GM06990 (cell line): ENCODE measurements at regions not wholly inside any gene's neighbourhood (a gene's known extent, or its start where the extent isn't known, plus 50 kb on each side); places are given as distances from the start of the nearest gene placed in this dataset.
A peak's percentile ranks its signal among the peaks of the same experiment; 100 is the strongest.

Experiments
- DNase-seq: peaks from one replicate; pipeline ENCODE4 v3.0.0-alpha.2; 2011; ENCODE audit not compliant: insufficient read length; ENCODE audit errors: extremely low read depth
- H3K27me3 ChIP-seq: replicated peaks from 2 replicates; pipeline ENCODE4 v1.6.0; 2011; ENCODE audit warnings: low read length; ENCODE audit not compliant: control insufficient read depth, insufficient read depth
- H3K36me3 ChIP-seq: 2 replicates; pipeline ENCODE4 v1.5.1; 2011; ENCODE audit warnings: low read length; ENCODE audit not compliant: control insufficient read depth, insufficient read depth
- H3K4me3 ChIP-seq: replicated peaks from 2 replicates; pipeline ENCODE4 v1.5.1; 2011; ENCODE audit warnings: low read depth, mild to moderate bottlenecking, control low read depth, low read length
- TF ChIP-seq, protein P1 (sequence below): IDR thresholded peaks from 2 replicates; pipeline ENCODE4 v1.5.1; 2011; ENCODE audit warnings: low read length, control low read depth, mild to moderate bottlenecking, inconsistent platforms; ENCODE audit not compliant: insufficient read depth, poor library complexity, severe bottlenecking

DNA sequence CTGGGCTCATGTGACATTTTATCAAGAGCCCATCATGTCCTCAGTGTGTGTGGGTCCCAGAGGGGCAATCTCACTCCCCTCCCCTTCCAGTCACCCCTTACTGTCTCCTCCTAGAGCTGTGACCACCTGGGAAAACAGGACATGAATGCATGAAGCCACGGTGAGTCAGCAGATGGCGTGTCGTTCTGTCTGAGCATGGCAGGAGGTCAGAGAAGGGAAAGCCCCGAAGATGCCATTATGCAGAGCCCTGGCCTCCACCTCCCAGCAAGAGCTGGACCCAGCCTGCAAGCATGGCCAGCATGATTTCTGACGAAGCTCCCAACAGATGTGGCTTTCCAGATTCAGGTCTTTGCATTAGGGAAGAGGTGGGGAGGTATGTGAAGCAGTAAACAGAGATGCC lies 118.5 kb downstream of the TLE3 start:
- peak; percentile 64 for DNase-seq
- no peak overlapping the region for H3K4me3 ChIP-seq
- no peaks in the 10 kb centered on the region for H3K36me3 ChIP-seq
- TF ChIP-seq, protein P1, sequence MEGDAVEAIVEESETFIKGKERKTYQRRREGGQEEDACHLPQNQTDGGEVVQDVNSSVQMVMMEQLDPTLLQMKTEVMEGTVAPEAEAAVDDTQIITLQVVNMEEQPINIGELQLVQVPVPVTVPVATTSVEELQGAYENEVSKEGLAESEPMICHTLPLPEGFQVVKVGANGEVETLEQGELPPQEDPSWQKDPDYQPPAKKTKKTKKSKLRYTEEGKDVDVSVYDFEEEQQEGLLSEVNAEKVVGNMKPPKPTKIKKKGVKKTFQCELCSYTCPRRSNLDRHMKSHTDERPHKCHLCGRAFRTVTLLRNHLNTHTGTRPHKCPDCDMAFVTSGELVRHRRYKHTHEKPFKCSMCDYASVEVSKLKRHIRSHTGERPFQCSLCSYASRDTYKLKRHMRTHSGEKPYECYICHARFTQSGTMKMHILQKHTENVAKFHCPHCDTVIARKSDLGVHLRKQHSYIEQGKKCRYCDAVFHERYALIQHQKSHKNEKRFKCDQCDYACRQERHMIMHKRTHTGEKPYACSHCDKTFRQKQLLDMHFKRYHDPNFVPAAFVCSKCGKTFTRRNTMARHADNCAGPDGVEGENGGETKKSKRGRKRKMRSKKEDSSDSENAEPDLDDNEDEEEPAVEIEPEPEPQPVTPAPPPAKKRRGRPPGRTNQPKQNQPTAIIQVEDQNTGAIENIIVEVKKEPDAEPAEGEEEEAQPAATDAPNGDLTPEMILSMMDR, result peak; percentile 74
- no peaks in the 10 kb centered on the region; the same call in 1 of the 2 replicates for H3K27me3 ChIP-seq

DNA sequence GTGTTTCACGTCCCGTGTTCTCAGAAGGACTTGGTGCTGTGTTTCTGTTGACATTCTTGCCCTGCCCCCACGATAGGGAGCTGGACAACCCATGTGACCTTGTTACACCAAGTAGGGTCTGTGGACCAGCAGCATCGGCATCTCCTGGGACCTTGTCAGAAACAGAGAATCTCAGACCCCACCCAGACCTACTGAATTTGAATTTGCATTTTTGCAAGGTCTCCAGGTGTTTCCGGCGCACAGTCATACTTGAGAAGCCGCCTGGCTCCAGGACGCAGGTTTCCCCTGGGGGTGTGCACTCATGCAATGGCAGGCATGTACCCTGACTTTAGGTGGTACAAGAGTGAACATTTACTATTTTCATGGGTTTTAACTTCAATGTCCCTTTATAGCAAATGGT lies 117.9 kb downstream of the TLE3 start:
- no peaks in the 10 kb centered on the region; the same call in 1 of the 2 replicates for H3K27me3 ChIP-seq
- no peaks in the 10 kb centered on the region for H3K36me3 ChIP-seq
- DNase-seq, result peak; percentile 82
- H3K4me3 ChIP-seq, result no peak overlapping the region
- TF ChIP-seq, protein P1, result no peak

DNA sequence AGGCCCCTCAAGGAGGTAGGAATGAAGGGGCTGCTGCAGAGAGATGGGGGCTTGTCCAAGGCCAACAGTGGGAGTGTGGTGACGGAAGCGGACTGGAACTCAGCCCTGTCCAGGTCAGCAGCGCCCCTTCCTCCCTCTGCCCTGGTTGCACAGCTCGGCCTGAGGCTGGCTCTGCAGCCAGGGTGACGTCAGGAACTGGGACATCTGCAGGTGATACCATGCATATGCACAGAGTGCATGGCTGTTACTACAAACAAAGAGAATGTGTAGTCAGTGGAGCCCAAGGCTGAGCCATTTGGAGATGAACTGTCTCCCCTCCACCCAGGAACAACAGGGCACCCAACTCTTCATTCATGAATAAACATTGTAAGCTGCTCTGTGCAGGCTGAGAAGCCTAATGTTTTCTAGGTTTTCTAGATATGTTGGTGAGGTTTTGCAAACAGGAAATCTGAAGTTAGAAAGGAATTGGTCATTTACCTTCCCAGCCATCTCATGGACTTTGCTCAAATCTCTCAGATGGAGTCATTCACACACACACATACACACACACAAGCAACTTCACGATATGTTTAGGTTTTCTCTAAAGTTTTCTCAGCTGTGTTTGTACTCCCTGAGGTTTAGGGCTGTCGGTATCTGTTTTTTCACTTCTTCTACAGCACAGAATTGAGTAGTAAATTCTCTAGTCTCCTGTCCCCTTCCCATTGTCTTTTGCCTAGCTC lies 117.2 kb downstream of the TLE3 start:
- H3K4me3 ChIP-seq, result no peak overlapping the region
- DNase-seq, result peak; percentile 66
- H3K36me3 ChIP-seq, result no peaks in the 10 kb centered on the region
- H3K27me3 ChIP-seq, result no peaks in the 10 kb centered on the region
- TF ChIP-seq, protein P1, result peak; percentile 18

DNA sequence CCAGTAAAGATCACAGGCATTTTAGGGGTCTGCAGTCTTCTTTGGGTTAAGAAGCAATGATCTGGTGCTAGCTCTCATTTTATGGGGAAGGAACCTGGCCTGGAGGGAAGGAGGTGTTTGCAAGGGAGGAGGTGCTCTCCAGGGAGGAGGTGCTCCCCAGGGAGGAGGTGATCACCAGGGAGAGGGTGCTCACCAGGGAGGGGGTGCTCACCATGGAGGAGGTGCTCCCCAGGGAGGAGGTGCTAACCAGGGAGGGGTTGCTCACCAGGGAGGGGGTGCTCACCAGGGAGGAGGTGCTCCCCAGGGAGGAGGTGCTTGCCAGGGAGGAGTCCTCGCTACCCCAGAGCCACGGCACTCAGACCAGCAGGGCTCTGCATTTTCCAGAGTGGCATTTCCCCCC lies 115.7 kb downstream of the TLE3 start:
- Histone ChIP-seq H3K4me3 (no peak overlapping the region), H3K27me3 (no peaks in the 10 kb centered on the region), H3K36me3 (no peaks in the 10 kb centered on the region)
- DNase-seq, result no peak
- TF ChIP-seq, protein P1, result no peak

DNA sequence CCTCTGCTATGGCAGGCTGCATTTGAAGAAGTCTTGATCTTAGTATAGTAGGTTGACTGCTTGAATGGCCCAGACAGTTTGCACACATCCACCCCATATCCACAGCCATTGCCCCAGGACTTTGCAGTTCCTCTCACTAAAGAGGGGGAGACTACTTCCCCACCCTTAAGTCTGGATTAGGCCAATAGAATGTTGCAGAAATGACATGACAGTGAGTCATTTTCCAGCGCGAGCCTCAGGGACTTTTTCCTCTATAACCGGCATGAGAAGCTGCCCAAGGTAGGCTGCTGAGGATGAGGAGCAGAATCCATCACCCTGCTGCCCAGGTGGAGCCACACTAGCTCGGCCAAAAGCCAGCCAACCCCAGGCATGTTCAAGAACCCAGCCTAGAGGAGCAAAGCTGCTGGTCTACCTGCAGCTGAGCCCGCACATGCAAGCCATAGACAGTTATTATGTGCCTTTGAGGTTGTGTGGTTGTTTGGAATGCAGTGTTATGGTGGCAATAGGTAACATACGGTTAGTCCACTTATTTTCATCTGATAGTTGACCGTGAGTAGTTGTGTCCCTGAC lies 113.9 kb downstream of the TLE3 start:
- TF ChIP-seq, protein P1, result no peak
- no peak for DNase-seq
- Histone ChIP-seq H3K36me3 (no peaks in the 10 kb centered on the region), H3K27me3 (no peaks in the 10 kb centered on the region), H3K4me3 (no peak overlapping the region)
